Loucy (cell line): ENCODE measurements at regions not wholly inside any gene's neighbourhood (a gene's known extent, or its start where the extent isn't known, plus 50 kb on each side); places are given as distances from the start of the nearest gene placed in this dataset.

ENCODE experiments used
- H2AFZ ChIP-seq: fragments of 200-600 bp; sonication (generic); 2 replicates; pipeline ENCODE4 v1.6.0; 2016; ENCODE audit warnings: antibody characterized with exemption, mild to moderate bottlenecking, low read length, moderate library complexity
- H3F3A ChIP-seq: fragments of 200-600 bp; 2 replicates; pipeline ENCODE4 v1.6.0; 2016; ENCODE audit warnings: antibody characterized with exemption, low read depth, mild to moderate bottlenecking
- H3K27me3 ChIP-seq: fragments of 200-600 bp; sonication (generic); 2 replicates; pipeline ENCODE4 v1.6.1; 2014; ENCODE audit warnings: low read length, mild to moderate bottlenecking; ENCODE audit not compliant: insufficient read depth, poor library complexity, severe bottlenecking
- H3K36me3 ChIP-seq: fragments of 200-600 bp; sonication (generic); 2 replicates; pipeline ENCODE4 v1.6.1; 2016; ENCODE audit warnings: low read length; ENCODE audit not compliant: insufficient read depth
- H3K4me1 ChIP-seq: fragments of 200-600 bp; sonication (generic); 2 replicates; pipeline ENCODE4 v1.5.1; 2014; ENCODE audit warnings: low read length, mild to moderate bottlenecking; ENCODE audit not compliant: insufficient read depth, poor library complexity, severe bottlenecking
- H3K4me2 ChIP-seq: fragments of 200-600 bp; sonication (generic); 2 replicates; pipeline ENCODE4 v1.6.0; 2014; ENCODE audit warnings: antibody characterized with exemption, low read length, low read depth, mild to moderate bottlenecking; ENCODE audit not compliant: poor library complexity, severe bottlenecking
- H3K4me3 ChIP-seq: fragments of 200-600 bp; sonication (generic); 2 replicates; pipeline ENCODE4 v1.5.1; 2014; ENCODE audit warnings: low read length, mild to moderate bottlenecking, mixed read lengths; ENCODE audit not compliant: poor library complexity, severe bottlenecking
- H3K79me2 ChIP-seq: fragments of 200-600 bp; sonication (generic); 2 replicates; pipeline ENCODE4 v1.6.1; 2014; ENCODE audit warnings: low read length; ENCODE audit not compliant: insufficient read depth
- H3K9ac ChIP-seq: fragments of 200-600 bp; sonication (generic); 2 replicates; pipeline ENCODE4 v1.6.0; 2014; ENCODE audit warnings: mild to moderate bottlenecking, low read depth, low read length, moderate library complexity; ENCODE audit not compliant: poor library complexity, severe bottlenecking
- H3K9me2 ChIP-seq: fragments of 200-600 bp; sonication (generic); replicated peaks from 2 replicates; pipeline ENCODE4 v1.6.1; 2016; ENCODE audit warnings: low read depth, low read length, mixed read lengths
- H3K9me3 ChIP-seq: fragments of 200-600 bp; sonication (generic); 2 replicates; pipeline ENCODE4 v1.6.1; 2014; ENCODE audit warnings: mild to moderate bottlenecking, antibody characterized with exemption, low read length, low read depth; ENCODE audit not compliant: insufficient read depth
- H4K20me1 ChIP-seq: fragments of 200-600 bp; sonication (generic); 2 replicates; pipeline ENCODE4 v1.6.0; 2014; ENCODE audit warnings: antibody characterized with exemption, low read length, mild to moderate bottlenecking; ENCODE audit not compliant: insufficient read depth, poor library complexity, severe bottlenecking
- EZH2phosphoT487 ChIP-seq: fragments of 200-600 bp; IDR thresholded peaks from 2 replicates; pipeline ENCODE4 v1.6.1; 2018; ENCODE audit warnings: antibody characterized with exemption, mild to moderate bottlenecking, moderate library complexity, borderline replicate concordance
- TF ChIP-seq, protein P1 (sequence below): fragments of 200-600 bp; sonication (generic); conservative IDR thresholded peaks from 2 replicates; pipeline ENCODE4 v1.5.1; 2014; ENCODE audit warnings: mild to moderate bottlenecking, antibody characterized with exemption, low read length

DNA sequence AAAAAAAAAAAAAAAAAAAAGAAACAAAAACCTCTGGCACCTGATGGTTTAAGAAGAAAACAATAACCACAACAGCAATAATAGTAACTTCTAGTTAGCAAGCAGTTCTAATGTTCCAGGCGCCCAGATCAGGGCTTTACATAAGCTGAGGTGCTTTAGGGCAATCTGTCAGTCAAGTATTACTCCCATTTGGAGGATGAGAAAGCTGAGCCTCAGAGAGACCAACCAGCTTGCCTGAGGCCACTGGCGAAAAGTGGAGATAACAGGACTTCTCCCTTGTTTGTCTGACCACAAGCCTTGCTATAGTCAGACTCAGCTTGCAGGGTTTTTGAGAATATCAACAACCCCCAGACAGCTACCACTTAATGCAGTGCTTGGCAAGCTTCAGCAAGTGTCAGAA is 83.5 kb upstream of the BOD1 start:
- H3F3A ChIP-seq, result no peaks in the 10 kb centered on the region
- no peak overlapping the region for H3K4me3 ChIP-seq
- H4K20me1 ChIP-seq, result no peaks in the 10 kb centered on the region
- no peaks in the 10 kb centered on the region for H3K9me3 ChIP-seq
- no peaks in the 10 kb centered on the region for H3K79me2 ChIP-seq
- no peaks in the 10 kb centered on the region for H3K27me3 ChIP-seq
- H3K36me3 ChIP-seq, result no peaks in the 10 kb centered on the region
- H3K4me1 ChIP-seq, result no peaks in the 10 kb centered on the region
- H2AFZ ChIP-seq, result no peak overlapping the region
- TF ChIP-seq, protein P1, sequence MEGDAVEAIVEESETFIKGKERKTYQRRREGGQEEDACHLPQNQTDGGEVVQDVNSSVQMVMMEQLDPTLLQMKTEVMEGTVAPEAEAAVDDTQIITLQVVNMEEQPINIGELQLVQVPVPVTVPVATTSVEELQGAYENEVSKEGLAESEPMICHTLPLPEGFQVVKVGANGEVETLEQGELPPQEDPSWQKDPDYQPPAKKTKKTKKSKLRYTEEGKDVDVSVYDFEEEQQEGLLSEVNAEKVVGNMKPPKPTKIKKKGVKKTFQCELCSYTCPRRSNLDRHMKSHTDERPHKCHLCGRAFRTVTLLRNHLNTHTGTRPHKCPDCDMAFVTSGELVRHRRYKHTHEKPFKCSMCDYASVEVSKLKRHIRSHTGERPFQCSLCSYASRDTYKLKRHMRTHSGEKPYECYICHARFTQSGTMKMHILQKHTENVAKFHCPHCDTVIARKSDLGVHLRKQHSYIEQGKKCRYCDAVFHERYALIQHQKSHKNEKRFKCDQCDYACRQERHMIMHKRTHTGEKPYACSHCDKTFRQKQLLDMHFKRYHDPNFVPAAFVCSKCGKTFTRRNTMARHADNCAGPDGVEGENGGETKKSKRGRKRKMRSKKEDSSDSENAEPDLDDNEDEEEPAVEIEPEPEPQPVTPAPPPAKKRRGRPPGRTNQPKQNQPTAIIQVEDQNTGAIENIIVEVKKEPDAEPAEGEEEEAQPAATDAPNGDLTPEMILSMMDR, result no peak
- no peak for TF ChIP-seq EZH2phosphoT487
- no peak overlapping the region for H3K4me2 ChIP-seq
- no peak overlapping the region for H3K9ac ChIP-seq
- no peaks in the 10 kb centered on the region for H3K9me2 ChIP-seq

DNA sequence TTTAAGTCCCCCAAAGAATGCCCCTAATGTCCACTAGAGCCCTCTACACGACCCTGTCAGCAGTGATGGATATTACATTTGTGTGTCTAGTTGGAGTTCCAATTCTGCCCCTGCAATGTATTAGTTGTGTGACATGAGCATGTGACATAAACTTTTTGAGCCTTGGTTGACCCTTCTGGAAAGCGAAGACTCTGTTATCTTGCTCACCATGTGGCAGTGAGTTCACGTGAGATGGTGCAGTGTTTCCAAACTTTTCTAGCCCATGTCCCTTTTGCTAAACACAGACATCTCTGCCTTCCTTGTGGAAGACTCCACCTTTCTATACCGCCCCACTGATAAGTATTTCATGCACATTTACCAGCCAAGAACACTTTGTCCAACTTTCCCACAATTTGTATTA is 87.0 kb upstream of the BOD1 start:
- H4K20me1 ChIP-seq, result no peaks in the 10 kb centered on the region
- no peak overlapping the region for H3K9ac ChIP-seq
- H3K9me3 ChIP-seq, result no peaks in the 10 kb centered on the region
- H3K27me3 ChIP-seq, result no peaks in the 10 kb centered on the region
- no peak for TF ChIP-seq EZH2phosphoT487
- TF ChIP-seq, protein P1, result no peak
- no peaks in the 10 kb centered on the region for H3F3A ChIP-seq
- H2AFZ ChIP-seq, result no peak overlapping the region
- no peaks in the 10 kb centered on the region for H3K4me1 ChIP-seq
- H3K4me2 ChIP-seq, result no peak overlapping the region
- no peaks in the 10 kb centered on the region for H3K79me2 ChIP-seq
- H3K36me3 ChIP-seq, result no peaks in the 10 kb centered on the region
- H3K4me3 ChIP-seq, result no peak overlapping the region
- no peaks in the 10 kb centered on the region for H3K9me2 ChIP-seq

DNA sequence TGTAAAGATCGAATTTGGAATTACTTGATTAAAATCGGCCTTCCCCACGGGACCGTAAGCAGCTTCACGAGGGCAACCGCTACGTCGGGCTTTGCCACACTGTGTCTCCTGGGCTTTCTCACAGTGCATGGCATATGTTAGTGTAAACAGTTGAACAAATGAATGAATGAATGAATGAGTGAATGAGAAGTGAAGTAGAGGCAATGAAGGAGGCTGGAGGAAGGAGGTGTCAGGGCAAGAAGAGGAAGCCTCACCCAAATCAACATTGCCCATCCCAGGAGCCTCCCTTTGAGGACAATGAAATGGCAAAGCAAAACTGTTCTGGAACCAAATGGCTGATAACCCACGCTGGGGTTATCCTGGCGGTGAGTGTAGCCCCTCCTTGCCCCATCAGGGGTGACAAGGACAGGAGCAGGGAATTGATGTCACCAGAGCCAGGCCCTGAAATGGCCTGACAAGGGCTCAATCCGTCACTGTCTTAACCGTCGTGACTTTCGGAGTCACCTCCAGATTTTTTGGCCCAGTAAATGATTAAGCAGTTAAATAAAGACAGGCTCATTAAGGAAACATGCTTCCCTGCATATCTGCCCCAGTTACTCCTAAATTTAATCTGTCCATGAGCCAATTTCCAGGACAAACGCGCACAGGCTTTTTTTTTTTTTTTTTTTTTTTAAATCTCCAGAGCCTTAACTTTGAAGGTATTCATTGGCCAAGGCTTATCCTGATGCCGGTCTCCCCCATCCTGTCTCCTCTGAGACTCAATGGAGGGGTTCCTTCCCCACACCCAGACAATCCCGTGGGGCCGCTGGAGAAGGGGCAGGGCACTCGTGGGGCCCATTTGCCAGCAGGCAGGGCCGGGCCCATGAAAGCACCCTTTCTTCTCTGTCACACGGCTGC is 88.4 kb upstream of the BOD1 start:
- Histone ChIP-seq H3K36me3 (no peaks in the 10 kb centered on the region), H3K4me2 (no peak overlapping the region), H3K27me3 (no peaks in the 10 kb centered on the region), H3K4me1 (no peaks in the 10 kb centered on the region), H3K9me2 (no peaks in the 10 kb centered on the region), H3K4me3 (no peak overlapping the region), H3K79me2 (no peaks in the 10 kb centered on the region), H3K9ac (no peak overlapping the region), H3F3A (no peaks in the 10 kb centered on the region), H3K9me3 (no peaks in the 10 kb centered on the region), H4K20me1 (no peaks in the 10 kb centered on the region), H2AFZ (no peak overlapping the region)
- TF ChIP-seq EZH2phosphoT487, result no peak
- TF ChIP-seq, protein P1, result no peak
